PFSK-1 (cell line): ENCODE measurements at regions not wholly inside any gene's neighbourhood (a gene's known extent, or its start where the extent isn't known, plus 50 kb on each side); places are given as distances from the start of the nearest gene placed in this dataset.

Experiments used
- POLR2AphosphoS5 ChIP-seq: IDR thresholded peaks from 2 replicates; pipeline ENCODE4 v1.6.1; 2012; ENCODE audit warnings: low read depth, mild to moderate bottlenecking, control low read depth, low read length, moderate library complexity
- REST ChIP-seq, 2 experiments: IDR thresholded peaks; 2 replicates each; pipeline versions ENCODE4 v1.6.1 to v1.8.0; 2011 to 2012; ENCODE audit warnings: low read depth in 2 of 2, low read length in 2 of 2, control low read depth in 1 of 2, inconsistent platforms in 1 of 2, mild to moderate bottlenecking in 1 of 2, moderate library complexity in 1 of 2; ENCODE audit not compliant: insufficient read depth in 1 of 2
- SIN3A ChIP-seq: IDR thresholded peaks from 2 replicates; pipeline ENCODE4 v1.6.1; 2012; ENCODE audit warnings: mild to moderate bottlenecking, low read length, moderate library complexity, borderline replicate concordance; ENCODE audit not compliant: insufficient read depth
- TAF1 ChIP-seq: IDR thresholded peaks from 2 replicates; pipeline ENCODE4 v1.6.1; 2012; ENCODE audit warnings: low read length, control low read depth, borderline replicate concordance; ENCODE audit not compliant: insufficient read depth

DNA sequence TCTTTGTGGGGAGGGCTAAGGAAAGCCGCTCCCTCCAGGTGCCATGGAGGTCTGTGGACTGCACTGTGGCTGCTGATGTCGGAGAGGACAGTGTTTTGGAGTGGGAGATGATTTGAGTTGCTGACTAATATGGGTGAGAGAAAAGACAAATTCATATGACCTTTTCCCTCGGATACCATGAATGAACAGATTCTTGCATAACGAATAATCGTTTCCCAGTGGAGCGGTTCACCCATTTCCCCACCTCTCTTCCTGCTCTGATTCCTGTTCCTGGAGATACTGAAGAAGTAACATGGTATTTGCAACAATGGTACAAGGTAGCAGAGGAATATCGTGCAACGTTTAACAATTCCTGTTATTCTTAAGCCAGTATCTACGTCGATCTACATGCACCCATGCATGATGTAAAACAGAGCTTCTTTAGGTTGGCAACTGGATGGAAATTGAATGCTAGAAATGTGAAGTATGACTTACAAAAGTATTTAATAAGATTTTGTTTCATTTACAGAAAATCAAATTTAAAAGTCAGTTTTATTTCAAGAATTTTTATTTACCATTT, 227.1 kb downstream of the TOMM20 start:
- TF ChIP-seq SIN3A (no peak), TAF1 (no peak), REST (IDR thresholded peaks at IDR 0.05; ENCODE audit: insufficient read depth in 1 of 2, low read depth in 2 of 2, low read length in 2 of 2) (no peak), POLR2AphosphoS5 (no peak)
